OCI-M1 (cell line): ENCODE measurements at regions not wholly inside any gene's neighbourhood (a gene's known extent, or its start where the extent isn't known, plus 50 kb on each side); places are given as distances from the start of the nearest gene placed in this dataset.
A peak's percentile ranks its signal among the peaks of the same experiment; 100 is the strongest.
"Not testable (repeated sequence)": the region's sequence is repeated elsewhere in the genome, so short reads cannot be mapped to it uniquely, and the experiment has no call there.

Experiments used
- DNase-seq: peaks from one replicate; lab custom pipeline; 2025; lab: John Stamatoyannopoulos, UW

- no peak for DNase-seq
Observed at GRCh38 chr3:88677298-88677697, 430.1 kb upstream of the EPHA3 start.

- DNase-seq: no peak
Observed at GRCh38 chr3:88678747-88679146, 428.7 kb upstream of the EPHA3 start.

DNA sequence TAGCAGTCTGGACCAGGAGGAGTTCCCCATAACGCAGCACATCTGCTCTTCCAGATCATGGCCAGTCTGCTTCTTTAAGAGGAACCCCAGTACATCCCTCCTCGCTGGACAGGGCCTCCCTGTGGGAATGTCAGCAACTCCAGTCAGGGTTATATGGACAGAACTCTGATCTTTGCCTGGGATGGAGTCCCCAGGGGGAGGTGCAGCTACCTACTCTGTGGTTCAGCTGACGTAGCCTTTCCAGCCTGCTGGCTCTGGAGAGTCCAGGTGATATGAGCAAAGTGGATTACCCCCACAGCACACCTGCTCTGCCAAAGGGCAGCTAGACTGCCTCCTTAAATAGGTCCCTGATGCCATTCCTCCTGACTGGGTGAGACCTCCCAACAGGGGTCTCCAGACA is 417.1 kb upstream of the EPHA3 start:
- no peak for DNase-seq

GRCh38 chr3:88691081-88691480 is 416.3 kb upstream of the EPHA3 start:
- no peak for DNase-seq

GRCh38 chr3:88703501-88704059 is 403.8 kb upstream of the EPHA3 start:
- no peak for DNase-seq

- no peak for DNase-seq
Observed at GRCh38 chr3:88704338-88704737, 403.1 kb upstream of the EPHA3 start.

DNA sequence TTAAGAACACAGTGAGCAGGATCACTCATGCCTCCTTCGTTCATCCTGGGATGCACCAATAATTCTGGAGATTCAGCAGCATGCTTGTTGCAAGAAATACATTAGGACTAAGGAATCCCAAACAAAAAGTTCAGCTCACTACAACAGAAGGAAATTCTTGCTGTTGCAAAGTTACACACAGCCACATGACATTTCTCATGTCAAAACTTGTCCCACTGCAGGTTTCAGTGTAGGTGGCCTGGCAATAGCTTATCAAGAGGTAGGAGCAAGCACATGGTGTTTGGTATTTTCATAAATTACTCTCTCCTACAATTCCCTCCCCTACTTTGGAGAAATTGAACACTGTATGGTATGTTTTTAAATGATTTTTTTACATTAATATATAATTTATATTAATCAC is 399.6 kb upstream of the EPHA3 start:
- DNase-seq: no peak

DNA sequence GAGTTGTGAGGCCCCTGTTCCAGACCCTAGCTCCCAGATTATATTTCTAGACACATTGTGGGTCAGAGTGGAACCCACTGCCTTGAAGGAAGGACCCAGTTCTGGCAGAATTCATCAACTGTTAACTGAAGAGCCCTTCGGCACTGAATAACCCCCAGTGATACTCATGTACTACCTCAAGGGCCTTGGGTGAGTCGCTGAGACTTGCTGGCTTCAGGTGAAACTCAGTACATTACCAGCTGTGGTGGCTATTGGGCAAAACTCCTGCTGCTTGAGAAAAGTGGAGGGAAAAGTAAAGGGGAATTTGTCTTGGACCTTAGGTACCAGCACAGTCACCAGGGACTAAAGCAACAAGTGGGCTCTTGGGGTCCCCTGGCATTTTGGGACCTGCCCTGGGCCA is 394.9 kb upstream of the EPHA3 start:
- no peak for DNase-seq

DNA sequence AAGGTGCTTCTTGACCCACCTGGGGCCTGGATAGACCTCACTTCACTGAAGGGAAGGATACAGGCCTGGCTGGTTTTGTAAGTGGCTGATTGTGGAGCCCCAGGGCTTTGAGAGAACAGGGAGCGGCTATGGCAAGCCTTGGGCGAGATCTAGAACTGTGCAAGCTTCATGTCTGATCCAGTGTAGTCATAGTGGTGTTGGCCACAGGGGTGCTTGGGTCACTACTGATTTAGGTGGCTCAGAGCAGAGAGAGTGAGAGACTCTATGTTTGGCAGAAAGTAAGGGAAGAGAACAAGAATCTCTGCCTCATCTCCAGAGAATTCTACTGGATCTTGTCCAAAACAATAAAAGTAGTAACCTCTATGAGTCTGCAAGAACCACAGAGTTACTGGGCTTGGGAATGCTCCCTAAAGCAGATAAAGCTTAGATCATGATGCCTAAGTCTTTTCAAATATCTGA is 394.2 kb upstream of the EPHA3 start:
- no peak for DNase-seq

- no peak for DNase-seq
Observed at GRCh38 chr3:88725440-88726165, 381.8 kb upstream of the EPHA3 start.

GRCh38 chr3:88732186-88732585 is 375.2 kb upstream of the EPHA3 start:
- no peak for DNase-seq

GRCh38 chr3:88742106-88742505 is 365.3 kb upstream of the EPHA3 start:
- peak; percentile 2 for DNase-seq

DNA sequence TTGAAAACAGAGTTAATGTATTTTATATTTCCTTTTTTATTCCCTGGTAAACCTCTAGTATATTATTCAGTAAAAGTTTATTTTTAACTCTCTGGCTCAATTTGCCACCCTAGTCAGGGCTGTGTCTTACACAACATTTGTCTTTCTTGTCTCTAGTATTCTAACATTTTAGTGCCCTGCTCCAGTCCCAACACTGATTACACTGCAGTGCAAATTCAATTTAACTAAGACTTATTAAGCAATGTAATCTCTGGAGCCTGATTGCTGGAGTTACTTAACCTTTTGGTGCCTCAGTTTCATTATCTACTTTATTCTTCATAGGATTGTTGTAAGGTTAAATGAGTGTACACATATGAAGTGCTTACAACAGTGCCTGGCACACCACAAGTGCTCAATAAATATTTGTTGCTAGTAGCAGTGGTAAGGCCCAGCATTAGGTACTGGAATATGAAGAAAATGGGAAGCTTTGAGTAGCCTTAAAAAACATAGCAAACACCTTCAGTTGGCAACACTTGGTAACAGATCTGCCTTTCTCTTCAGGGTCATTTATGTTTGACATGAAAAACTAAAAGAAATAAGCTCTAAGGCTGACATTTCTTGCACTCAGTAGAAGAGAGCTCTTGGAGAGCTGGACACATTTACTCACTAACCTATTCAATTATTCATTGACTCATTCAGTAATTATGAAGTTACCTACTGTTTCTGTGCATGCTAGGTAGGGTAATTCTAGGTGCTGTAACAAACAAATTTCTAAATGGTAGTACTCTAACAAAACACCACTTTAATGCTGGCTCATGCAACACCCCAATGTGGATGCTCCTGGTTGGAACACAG is 364.5 kb upstream of the EPHA3 start:
- peak; percentile 1 for DNase-seq

DNA sequence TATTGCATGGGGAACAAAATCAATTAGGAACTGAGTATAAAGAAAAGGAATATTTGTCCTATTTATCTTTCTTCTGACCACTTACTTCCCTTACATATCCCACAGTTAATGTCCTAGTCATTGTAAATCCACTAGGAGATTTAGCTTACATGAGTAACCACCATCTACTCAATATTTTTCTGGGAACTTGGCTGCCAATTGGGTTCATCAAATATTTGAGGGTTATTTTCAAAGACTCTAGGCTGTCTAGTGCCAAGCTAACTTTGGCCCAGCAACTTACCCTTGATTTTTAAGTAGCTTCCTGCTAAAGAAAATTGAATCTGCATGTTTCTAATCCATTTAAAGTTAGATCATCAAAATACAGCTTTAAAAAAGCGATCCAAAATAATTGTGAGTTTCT is 362.5 kb upstream of the EPHA3 start:
- DNase-seq: no peak

- not testable (repeated sequence) for DNase-seq
Observed at GRCh38 chr3:88747145-88747544, 360.3 kb upstream of the EPHA3 start.

DNA sequence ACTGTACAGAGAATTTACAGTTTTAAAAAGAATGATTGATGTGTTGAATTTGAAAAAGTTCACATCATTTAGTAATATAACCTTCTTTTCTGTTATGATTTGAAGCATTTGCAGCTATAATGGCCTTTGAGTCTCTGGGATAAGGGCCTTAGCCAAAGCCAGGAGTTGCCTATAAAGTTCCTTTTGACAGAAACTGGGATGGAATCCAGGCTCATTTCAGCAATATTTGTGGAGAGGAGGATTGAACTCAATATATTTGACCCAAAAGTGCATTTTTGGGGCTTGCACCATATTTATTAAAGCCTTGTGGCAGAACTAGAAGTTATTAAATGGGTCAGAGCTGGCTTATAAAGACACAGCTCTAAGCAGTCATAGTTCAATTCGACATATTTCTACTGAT is 348.7 kb upstream of the EPHA3 start:
- DNase-seq: no peak

DNA sequence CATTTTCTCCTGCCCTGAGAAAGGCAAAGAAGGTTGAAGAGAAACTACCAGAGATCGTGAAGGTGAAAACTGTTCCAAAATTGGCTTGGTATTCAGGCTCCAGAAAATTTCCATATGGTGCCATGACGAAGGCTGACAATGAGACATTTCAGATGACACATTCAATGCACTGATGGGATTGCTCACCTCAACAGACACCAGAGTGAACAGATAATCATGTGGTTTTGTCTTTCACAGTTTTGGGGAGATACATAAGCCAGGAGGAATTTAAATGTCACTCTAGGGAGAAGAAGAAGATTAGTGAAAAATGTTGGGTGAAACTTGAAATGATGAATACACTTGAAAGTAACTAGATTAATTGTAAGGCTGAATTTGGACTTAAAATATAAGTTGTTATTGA is 339.7 kb upstream of the EPHA3 start:
- DNase-seq: no peak

DNA sequence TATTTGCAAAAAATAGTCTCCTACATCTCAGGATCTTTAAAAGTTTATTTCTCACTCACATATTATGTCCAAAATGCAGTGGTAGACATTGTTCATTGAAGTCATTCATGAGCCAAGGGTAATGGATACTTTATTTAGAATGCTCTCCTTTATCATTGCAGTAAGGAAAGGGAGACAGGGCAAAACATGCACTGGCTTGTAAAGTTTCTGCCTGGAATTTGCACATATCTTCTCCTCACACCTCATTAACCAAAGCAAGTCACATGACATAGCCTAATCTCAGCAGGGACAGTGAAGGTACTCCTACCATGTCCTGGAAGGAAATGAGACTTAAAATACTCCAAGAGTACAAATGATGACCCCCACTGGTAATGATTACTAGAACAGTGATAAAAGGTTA is 333.7 kb upstream of the EPHA3 start:
- DNase-seq: no peak

DNA sequence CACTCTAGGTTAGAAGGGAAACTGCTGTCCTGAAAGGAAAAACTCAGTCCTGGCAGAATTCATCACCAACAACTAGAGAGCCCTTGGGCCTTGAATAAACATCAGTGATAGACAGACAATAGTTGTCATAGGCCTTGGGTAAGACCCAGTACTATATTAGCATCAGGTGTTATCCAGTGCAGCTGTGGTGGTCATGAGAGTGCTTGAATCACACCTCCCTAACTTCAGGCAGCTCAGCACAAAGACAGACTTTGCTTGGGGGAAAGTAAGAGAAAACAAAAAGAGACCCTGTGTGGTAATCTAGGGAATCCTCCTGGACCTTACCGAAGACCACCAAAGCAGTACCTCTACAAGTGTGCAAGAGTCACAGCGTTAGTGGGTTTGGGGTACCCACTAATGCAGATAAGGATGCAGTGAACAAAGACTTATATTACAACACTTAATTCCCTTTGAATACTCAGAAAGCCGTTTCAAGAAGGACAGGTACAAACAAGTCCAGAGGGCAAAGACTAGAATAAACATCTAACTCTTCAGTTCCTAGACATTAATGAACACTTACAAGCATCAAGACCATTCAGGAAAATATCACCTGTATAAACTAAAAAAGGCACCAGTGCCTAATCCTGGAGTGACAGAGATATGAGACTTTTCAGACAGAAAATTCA is 332.3 kb upstream of the EPHA3 start:
- DNase-seq: no peak

GRCh38 chr3:88779482-88779881 is 327.9 kb upstream of the EPHA3 start:
- no peak for DNase-seq

DNA sequence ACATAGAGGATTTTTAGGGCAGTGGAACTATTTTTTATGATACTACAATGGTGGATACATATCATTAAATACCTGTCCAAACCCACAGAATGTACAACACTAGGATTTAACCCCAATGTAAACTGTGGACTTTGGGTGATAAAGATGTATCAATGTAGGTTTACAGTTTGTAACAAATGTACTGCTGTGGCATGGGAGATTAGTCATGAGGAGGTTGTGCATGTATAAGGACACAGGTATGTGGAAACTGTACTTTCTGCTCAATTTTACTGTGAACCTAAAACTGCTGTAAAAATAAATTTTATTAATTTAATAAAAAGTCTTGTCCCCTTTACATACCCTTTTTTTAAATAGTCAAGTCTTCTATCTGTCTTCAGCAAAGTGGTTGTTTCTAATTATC is 322.5 kb upstream of the EPHA3 start:
- no peak for DNase-seq

- no peak for DNase-seq
Observed at GRCh38 chr3:88785841-88786240, 321.6 kb upstream of the EPHA3 start.

DNA sequence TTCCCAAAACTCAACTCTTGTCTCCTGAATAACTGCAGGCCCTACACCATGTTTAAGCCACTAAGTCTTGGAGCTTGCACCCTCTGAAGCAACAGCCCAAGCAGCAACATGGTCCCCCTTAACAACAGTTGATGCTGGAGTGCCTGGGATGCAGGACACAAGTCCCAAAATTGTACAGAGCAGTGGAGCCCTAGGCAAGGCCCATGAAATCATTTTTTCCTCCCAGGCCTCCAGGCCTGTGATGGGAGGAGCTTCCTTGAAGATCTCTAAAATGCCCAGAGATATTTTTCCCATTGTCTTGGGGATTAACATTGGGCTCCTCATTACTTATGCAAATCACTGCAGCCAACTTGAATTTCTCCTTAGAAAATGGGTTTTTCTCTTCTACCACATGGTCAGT is 311.9 kb upstream of the EPHA3 start:
- peak; percentile 1 for DNase-seq
